K562 (cell line): ENCODE measurements at regions not wholly inside any gene's neighbourhood (a gene's known extent, or its start where the extent isn't known, plus 50 kb on each side); places are given as distances from the start of the nearest gene placed in this dataset.

Experiments
- CTCF ChIP-seq, 3 experiments: IDR thresholded peaks in 2 of 3; conservative IDR thresholded peaks in 1 of 3; 2 replicates each; pipeline ENCODE4 v1.5.1; 2011 to 2012; ENCODE audit warnings: low read length in 3 of 3, mild to moderate bottlenecking in 3 of 3, control low read depth in 2 of 3, improper control_type of control experiment in 1 of 3, inconsistent platforms in 1 of 3, low read depth in 1 of 3, mixed read lengths in 1 of 3, moderate library complexity in 1 of 3; ENCODE audit not compliant: insufficient read depth in 2 of 3
- GABPA ChIP-seq: fragments of 200-800 bp; sonication (Bioruptor generic); conservative IDR thresholded peaks from 2 replicates; pipeline ENCODE4 v1.6.1; 2016; ENCODE audit warnings: low read depth, missing genetic modification characterization, missing compliant biosample characterization
- POLR2AphosphoS5 ChIP-seq: IDR thresholded peaks from 2 replicates; pipeline ENCODE4 v1.6.1; 2011; ENCODE audit warnings: mild to moderate bottlenecking, low read depth, low read length, moderate library complexity; ENCODE audit not compliant: control insufficient read depth, insufficient read depth
- RFX5 ChIP-seq: IDR thresholded peaks from 2 replicates; pipeline ENCODE4 v1.6.1; 2011; ENCODE audit warnings: low read depth, mild to moderate bottlenecking, improper control_type of control experiment, low read length
- TAL1 ChIP-seq: fragments of 450-650 bp; IDR thresholded peaks from 2 replicates; pipeline ENCODE4 v1.6.1; 2016; ENCODE audit warnings: mild to moderate bottlenecking
- ZBTB26 ChIP-seq: fragments of 450-650 bp; formaldehyde crosslinking; IDR thresholded peaks from 2 replicates; pipeline ENCODE4 v1.4.0; 2022; ENCODE audit warnings: missing genetic modification characterization
- ZNF561 ChIP-seq: fragments of 450-650 bp; formaldehyde crosslinking; conservative IDR thresholded peaks from 2 replicates; pipeline ENCODE4 v1.4.0; 2020; ENCODE audit warnings: mild to moderate bottlenecking, moderate library complexity
- TF ChIP-seq, protein P1 (sequence below), 2 experiments: fragments of 450-650 bp; IDR thresholded peaks; 2 replicates each; pipeline ENCODE4 v1.6.1; 2016

- no peak for TF ChIP-seq ZNF561 (CRISPR knock-in tag)
- TF ChIP-seq CTCF (IDR thresholded peaks at IDR 0.05 in 2 of 3, conservative IDR thresholded peaks at IDR 0.05 in 1 of 3; ENCODE audit: insufficient read depth in 2 of 3, low read depth in 1 of 3, low read length in 3 of 3), result no peak
- TF ChIP-seq RFX5, result no peak
- no peak for TF ChIP-seq ZBTB26 (CRISPR knock-in tag)
- no peak for TF ChIP-seq POLR2AphosphoS5
- TF ChIP-seq, protein P1, sequence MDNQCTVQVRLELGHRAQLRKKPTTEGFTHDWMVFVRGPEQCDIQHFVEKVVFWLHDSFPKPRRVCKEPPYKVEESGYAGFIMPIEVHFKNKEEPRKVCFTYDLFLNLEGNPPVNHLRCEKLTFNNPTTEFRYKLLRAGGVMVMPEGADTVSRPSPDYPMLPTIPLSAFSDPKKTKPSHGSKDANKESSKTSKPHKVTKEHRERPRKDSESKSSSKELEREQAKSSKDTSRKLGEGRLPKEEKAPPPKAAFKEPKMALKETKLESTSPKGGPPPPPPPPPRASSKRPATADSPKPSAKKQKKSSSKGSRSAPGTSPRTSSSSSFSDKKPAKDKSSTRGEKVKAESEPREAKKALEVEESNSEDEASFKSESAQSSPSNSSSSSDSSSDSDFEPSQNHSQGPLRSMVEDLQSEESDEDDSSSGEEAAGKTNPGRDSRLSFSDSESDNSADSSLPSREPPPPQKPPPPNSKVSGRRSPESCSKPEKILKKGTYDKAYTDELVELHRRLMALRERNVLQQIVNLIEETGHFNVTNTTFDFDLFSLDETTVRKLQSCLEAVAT (IDR thresholded peaks at IDR 0.05), result no peak
- no peak for TF ChIP-seq GABPA (tag)
- no peak for TF ChIP-seq TAL1
Observed at GRCh38 chr12:25034676-25035075, 85.8 kb upstream of the BCAT1 start.
